Activated CD4-positive, CD25-positive, alpha-beta regulatory T cell treated with anti-CD3 and anti-CD28 coated beads, Interleukin-2, amount 50 U/mL, for 72 hours (primary cell): ENCODE measurements at regions not wholly inside any gene's neighbourhood (a gene's known extent, or its start where the extent isn't known, plus 50 kb on each side); places are given as distances from the start of the nearest gene placed in this dataset.
A peak's percentile ranks its signal among the peaks of the same experiment; 100 is the strongest.

Experiments used
- DNase-seq: peaks from one replicate; pipeline ENCODE4 v3.0.0; 2021

DNA sequence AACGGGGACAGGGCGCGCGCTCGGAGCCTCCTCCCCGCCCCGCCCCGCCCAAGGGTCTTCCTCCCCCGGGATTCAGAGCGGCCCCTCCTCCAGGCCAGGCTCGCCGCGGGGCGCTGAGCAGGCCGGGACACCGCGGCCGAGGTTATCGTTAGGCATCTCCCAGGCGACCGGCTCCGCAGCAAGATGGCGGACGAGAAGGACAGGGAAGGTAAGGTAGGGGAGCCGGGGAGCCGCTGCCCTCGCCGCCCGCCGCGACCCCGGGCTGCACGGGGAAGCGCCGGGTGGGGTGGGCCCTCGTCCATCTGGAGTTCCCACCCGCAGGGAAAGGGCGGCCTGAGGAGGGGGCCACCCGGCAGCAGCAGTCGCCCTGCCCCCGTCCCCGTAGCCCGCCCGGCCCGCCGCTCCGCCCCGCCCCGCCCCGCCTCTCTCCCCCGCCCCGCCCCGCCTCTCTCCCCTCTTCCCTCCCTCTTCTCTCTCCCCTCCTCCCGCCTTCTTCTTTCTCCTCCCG is 105.9 kb upstream of the HNRNPU start:
- peak; percentile 80 for DNase-seq

DNA sequence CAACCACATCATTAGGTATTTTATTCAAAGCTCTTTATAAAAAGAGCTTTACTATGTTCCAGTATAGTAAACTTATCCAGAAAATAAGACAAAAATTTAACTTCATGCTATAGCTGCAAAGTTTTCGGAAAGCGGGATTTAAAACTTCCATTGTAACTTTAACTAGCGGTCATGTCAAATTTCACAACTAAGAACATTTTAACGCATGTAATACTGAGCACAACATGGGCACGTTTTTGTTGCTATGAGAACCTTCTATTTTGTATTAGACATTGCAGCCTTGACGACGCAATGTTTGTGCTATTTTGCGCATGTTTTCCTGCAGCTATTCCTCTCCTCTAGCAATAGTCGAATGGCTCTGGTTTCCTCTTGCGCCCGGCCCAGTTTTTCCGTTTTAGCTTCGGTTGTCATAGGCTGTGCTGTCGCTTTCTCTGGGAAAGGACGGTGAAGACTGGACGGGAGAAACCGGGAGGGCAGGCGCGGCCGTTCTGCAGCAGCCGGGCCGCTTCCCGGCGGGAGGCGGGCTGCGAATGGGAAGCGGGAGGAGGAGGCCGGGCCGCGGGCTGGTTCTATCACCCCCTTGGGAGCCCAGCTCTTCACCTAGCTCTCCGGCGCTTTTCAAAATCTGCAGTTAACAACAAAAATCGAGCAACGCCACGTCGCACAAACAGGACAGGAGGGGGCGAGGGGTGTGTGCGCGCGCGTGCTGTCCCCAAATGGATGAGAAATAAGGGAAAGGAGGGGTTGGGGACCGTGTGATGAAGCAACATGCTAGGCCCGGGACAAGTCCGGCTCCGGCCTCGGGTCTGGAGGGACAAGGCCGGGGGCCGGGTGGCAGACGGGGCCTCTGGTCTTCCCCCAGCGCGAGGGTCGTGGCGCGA is 105.3 kb upstream of the HNRNPU start:
- no peak for DNase-seq

DNA sequence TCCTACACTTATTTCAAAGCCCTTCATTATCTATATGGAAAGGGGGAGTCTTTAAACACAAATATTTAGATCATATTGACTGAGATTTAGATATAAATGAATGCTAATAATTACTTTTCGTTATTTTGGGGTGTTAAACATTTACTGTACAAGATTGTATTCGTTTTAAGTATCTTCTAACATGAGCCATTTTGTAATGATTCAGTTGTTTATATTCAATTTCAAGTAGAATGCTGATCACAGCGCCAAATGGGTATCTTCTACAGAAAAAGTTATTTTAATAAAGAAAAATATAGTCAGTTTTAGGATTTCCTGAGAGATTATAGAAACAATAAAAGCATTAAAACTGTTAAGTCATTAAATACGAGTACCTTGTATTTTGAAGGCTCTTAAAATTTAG is 104.5 kb upstream of the HNRNPU start:
- DNase-seq: no peak

DNA sequence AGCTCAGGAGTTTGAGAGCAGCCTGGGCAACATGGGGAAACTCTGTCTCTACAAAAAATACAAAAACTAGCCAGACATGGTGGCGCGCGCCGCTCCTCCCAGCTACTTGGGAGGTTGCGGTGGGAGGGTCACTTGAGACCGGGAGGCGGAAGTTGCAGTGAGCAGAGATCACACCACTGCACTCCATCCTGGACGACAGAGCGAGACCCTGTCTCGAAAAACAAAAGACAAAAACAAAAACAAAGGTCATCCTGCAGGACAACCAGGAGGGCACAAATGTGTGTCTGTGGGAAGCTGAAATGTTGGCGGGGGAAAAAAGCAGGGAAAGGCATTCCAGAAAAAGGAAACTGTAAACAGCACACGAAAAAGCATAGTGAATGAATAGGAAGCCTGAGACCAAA is 104.1 kb upstream of the HNRNPU start:
- DNase-seq: no peak

DNA sequence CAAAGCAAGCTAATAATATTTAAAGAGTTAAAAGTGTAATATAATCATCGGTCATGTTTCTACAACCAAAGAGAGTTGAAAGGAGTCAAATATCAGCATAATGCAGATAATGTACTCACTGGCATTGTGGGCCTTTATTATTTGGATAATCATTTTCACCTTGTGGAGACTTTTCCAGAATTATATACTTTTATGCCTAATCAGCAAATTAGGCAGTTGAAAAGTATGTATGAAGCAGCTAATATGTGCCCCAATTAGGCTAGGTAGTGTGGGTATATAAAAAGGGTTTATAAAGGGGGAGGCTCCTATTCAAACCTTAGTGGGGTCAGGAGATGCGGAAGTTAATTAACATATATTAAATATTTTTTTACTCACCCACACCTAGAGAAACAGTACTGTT is 102.8 kb upstream of the HNRNPU start:
- no peak for DNase-seq

DNA sequence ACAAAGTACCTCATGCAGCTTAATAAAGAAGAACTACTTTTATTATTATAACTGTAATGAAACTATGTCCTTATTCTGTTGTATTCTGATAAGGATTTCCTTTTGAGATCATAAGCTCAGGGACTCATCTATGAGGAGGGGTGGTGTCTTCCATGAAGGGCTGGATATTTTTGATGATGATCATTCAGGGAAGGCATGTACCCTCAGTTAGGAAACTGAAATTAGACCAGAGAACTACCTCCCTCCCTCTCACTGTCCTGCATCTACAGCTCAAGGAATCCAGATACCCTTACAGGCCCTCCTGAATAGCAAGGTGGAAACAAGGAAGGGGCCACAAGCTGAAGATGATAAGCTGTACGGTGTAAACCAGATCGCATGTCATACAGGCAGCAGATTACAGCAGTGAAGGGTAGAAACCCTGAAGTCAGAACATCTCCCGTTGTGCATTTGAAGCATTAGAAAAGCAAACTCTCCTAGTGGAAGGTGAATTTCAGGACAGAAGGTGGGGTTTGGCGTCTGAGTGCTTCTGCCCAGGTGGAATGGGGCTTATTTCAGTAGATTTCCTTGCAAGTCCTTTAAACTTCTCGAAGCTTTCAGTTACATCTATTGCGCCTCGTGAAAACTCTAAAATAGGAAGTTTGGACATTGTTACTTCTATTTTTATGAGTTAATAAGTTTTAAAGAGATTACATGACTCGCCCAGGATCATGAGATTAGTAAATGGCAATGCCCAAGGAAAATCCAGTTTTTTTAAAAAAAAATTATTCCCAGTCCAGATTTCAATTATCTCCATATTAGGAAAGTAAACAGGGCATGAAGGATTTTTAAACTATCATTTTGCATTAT is 101.1 kb upstream of the HNRNPU start:
- no peak for DNase-seq

DNA sequence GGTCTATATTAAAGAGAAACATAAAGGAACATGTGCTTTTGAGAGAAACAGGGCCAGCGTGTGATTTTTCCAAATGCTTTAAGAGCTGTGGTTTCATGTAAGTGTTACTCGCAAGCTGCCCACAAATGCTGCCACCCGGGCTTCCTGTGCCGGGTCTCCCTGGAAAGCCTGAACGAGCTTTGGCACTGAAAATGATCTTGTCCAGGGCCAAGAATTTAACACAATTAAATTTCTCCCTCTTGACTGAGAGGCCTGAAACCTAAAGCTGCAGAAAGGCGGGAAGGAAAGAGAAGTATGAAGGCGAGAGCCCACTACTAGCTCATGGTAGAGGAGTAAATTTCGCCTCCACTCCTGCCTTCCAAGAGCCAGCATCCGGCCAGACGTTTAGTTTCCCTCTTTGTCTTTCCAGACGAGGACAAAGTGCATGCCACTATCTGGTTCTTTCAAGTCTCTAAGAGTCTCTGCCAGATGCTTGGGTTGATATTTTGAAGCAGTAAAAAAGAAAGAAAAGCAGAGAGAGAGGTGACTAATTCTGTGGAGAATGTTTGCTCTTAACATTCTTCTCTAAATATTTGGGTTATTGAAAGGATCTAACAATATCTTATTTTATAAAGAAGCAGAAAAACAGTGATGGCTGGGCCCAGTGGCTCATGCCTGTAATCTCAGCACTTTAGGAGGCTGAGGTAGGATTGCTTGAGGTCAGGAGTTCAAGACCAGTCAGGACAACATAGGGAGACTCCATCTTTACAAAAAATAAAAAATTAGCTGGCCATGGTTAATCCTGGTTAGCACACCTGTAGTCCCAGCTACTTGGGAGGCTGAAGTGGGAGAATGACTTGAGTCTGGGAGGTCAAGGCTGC is 100.0 kb upstream of the HNRNPU start:
- DNase-seq: no peak

DNA sequence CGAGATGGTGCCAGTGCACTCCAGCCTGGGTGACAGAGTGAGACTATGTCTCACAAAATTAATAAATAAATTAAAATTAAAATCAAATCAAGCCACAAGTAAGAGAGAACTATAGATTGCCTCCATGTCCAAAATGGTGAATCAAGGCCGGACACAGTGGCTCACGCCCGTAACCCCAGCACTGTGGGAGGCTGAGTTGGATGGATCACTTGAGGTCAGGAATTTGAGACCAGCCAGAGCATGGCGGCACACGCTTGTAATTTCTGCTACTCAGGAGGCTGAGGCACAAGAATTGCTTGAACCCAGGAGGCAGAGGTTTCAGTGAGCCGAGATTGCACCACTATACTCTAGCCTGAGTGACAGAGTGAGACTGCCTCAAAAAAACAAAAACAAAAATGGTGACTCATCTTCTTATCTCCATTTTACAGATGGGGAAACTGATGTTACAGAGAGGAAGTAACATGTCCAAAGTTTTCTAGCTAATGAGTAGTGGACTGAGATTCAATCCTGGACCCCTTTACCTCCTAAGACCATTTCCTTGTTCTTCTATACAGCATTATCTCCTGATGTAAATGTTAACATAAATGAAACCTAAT is 99.0 kb upstream of the HNRNPU start:
- no peak for DNase-seq

DNA sequence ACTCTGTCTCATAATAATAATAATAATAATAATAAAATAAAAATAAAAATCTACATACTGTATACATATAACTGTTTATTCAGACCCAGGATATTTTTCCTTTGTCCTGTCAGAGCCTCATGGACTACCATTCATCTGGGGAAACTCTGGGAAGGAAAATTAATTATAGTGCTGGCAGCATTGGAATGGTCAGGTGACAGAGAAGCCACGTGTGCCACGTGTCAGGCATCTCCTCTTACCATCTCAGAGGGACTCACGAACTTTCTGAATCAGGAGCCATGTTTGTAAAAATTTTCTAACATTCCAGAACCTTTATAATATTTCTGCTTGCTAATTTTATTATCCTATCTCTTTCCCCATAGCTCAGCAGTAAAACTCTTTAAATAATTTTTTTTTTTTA is 97.8 kb upstream of the HNRNPU start:
- no peak for DNase-seq

DNA sequence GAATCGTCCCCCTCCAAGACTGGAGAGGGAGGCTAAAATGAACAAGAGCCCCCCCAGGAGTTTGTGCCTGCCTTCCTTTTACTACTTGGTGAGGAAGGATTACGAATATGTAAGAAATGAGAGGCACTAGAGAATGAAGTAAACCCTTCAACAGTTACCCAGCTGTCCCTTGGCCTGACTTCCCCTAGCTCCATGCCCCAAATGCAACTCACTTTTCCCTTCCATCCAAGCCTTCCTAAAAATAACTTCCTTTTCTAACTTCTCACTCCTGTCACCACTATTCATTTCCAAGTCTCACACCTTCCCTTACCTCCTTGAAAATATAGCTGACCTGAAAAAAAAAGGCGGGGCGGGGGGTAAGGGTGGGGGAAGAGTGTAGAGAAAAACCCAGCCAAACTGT is 96.6 kb upstream of the HNRNPU start:
- DNase-seq: no peak

DNA sequence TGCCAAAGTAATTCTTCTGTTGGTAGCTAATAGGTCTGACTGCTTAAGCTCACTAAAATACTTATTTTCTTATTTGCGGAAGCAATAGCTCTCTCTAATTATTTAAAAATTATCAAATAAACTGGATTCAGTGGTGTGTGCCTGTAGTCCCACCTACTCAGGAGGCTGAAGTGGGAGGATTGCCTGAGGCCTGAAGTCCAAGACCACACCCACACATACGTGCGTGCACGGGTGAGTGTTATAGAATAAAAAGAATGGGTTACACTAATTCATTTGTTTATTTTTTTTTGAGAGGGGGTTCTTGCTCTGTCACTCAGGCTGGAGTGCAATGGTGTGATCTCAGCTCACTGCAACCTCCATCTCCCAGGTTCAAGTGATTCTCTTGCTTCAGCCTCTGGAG is 94.2 kb upstream of the HNRNPU start:
- DNase-seq: no peak

DNA sequence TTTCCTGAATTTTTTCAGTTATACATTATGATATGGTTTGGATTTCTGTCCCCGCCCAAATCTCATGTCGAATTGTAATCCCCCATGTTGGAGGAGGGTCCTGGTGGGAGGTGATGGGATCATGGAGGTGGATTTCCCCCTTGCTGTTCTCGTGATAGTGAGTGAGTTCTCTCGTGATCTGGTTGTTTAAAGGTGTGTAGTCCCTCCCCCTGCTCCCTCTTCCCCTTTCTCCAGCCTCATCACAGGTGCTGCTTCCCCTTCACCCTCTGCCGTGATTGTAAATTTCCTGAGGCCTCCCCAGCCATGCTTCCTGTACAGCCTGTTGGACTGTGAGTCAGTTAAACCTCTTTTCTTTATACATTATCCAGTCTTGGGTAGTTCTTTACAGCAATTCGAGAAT is 93.2 kb upstream of the HNRNPU start:
- DNase-seq: no peak

DNA sequence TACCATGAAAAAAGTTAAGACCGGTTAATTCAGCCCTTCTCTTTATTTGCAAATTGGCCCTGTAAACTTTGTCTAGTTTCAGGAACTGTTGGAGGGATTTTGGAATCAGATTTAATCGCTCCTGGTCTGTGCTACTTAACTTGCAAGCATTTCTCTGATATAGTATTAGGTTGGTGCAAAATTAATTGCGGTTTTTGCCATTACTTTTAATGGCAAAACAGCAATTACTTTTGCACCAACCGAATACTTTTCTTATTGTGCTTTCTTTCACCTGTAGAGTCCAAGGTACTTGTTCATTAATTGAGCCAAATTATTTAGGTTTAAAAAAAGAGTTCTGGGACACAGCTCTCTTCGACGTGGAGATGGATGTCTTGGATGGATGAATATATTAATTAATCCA is 92.8 kb upstream of the HNRNPU start:
- no peak for DNase-seq

DNA sequence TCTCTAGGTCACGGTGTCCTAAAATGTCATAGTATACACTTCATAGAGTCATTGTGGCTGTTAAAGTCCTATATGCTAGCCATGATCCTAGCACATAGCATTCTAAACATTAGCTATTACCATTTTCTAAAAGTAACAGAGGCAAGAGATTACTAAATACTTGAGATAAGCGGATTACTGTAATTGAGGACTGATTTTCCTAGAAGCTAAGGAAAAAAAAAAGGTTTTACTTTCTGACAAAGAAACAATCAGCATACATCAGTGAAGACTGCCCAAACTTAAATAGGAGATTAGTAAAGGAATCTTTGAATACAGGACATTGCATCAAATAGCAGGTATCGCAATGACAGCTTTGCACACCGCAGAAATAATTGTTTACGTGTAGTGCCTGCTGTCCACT is 91.3 kb upstream of the HNRNPU start:
- no peak for DNase-seq

DNA sequence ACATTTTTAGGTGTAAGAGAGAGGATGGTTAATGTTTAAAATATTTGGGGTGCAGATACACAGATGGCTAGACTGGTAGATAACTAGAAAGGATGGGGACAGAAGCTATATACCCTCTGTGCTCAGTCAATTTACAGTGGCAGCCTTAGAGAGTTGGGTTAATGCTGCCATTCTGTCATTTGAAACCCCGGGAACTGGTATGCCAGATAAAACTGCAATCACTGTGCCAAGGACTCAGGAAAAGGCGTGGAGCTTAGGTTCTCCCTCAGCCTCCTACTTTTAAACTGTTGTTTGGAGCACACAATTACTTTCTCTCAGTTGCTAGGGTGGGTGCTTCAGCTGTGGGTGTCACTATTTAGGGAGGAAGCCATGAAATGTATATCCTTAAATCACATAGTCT is 90.0 kb upstream of the HNRNPU start:
- no peak for DNase-seq

DNA sequence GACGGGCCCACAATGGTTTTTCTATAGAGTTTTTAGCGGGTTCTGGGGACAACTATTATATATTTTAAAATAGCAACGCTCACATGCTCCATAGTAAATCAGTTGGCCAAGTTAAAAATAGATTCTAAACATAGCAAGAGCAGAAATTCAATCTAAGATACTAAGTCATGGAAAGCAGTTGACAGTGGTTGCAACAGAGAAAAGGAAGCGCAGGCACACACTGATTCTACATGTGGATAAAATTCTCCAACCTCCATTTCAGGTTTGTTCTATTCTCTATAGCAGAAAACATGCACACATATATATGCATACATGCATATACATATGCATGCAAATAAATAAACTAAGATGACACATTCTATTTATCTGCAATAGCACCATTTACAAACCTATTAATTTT is 89.6 kb upstream of the HNRNPU start:
- no peak for DNase-seq

DNA sequence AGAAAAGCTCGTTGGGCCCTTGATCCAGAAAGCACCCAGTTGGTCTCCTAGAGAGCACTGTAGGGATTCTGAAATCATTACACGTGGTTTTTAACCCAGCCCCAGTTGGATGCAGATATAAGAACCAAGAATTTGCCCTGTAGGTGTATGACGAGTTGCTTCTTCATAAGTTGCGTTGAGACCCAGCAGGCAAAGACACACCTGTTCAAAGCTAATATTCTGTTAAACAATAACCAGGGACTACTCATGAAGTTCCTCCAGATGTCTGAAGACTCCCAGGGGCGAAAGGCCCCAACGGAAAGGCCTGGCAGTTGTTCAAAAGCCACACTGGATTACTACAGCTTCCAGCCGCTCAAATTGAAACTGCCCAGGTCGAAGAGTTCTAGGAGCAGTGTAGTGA is 88.6 kb upstream of the HNRNPU start:
- no peak for DNase-seq

DNA sequence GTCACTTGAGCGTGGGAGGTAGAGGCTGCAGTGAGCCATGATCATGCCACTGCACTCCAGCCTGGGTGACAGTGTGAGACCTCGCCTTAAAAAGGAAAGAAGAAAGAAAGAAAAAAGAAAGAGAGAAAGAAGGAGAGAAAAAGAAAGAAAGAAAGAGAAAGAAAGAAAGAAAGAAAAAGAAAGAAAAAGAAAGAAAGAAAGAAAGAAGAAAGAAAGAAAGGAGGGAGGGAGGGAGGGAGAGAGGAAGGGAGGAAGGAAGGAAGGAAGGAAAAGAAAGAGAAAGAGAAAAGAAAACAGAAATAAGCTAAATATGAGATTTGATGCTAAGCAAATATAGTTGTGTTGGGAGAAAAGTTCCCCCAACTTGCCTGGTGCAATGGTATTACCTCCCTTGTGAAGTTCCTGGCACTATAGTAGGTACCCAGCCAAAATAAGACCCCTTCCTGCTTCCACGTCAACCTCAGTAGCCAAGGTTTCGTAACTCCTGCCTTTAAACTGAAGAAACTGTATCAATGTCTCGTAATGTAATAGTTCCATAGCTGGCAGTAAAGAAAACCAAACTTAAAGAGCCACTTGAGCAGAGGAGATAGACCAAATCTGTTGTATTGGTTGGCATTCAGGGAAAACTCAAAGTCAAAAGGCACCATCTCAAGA is 88.1 kb upstream of the HNRNPU start:
- no peak for DNase-seq

DNA sequence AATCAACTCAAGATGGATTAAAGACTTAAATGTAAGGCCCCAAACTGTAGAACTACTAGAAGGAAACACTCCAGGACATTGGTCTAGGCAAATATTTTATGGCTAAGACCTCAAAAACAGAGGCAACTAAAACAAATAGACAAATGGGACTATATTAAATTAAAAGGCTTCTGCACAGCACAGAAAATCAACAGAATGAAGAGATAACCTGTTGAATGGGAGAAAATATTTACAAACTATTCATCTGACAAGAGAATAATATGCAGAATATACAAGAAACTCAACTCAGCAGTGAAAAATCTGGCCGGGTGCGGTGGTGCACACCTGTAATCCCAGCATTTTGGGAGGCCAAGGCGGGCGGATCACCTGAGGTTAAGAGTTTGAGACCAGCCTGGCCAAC is 84.1 kb upstream of the HNRNPU start:
- DNase-seq: no peak

DNA sequence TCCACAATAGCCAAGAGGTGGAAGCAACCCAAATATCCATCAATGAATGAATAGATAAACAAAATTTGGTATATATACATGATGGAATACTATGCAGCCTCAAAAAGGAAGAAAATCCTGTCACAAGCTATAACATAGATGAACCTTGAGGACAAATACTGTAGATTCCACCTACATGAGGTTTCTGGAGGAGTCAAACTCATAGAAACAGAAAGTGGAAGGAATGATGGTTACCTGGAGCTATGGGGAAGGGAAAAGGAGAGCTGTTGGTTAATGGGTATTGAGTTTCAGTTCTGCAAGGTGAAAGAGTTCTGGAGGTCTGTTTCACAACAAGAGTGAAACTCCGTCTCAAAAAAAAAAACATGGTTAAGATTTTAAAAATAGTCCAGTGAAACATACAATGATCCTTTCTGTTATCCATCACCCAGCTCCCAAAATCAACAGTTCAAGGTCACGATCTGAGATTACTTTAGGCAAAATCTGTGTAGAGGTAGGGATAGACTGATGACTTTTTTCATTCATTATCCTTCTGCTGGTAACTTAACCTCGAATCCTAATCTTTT is 80.8 kb upstream of the HNRNPU start:
- no peak for DNase-seq

DNA sequence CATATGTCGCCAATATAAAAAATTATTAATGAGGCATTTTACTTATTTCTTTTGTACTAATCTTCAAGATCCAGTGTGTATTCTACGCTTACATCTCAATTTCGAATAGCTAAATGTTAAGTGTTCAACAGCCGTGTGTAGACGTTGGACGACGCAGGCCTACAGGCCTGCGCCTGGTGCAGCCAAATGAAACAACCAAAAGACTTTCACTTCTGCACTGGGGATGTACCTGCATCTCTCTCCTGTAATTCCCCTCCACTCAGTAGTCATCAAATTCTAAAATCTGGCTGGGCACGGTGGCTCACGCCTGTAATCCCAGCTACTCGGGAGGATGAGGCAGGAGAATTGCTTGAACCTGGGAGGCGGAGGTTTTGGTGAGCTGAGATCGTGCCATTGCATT is 76.8 kb upstream of the HNRNPU start:
- DNase-seq: no peak

DNA sequence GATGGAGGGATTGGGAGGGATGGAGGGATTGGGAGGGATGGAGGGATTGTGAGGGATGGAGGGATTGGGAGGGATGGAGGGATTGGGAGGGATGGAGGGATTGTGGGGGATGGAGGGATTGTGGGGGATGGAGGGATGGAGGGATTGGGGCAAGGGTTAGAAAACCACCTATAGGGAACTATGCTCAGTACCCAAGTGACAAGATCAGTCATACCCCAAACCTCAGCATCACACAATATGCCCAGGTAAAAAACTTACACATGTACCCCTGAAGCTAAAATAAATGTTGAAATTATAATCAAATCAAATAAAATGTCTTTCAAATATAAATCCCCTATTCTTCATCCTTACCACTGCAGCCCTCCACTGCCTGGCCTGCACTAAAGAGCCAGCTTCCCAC is 72.8 kb upstream of the HNRNPU start:
- DNase-seq: no peak
